ENCODE measurements at regions not wholly inside any gene's neighbourhood (a gene's known extent, or its start where the extent isn't known, plus 50 kb on each side); places are given as distances from the start of the nearest gene placed in this dataset.
"Not testable (repeated sequence)": the region's sequence is repeated elsewhere in the genome, so short reads cannot be mapped to it uniquely, and the experiment has no call there.

DNA sequence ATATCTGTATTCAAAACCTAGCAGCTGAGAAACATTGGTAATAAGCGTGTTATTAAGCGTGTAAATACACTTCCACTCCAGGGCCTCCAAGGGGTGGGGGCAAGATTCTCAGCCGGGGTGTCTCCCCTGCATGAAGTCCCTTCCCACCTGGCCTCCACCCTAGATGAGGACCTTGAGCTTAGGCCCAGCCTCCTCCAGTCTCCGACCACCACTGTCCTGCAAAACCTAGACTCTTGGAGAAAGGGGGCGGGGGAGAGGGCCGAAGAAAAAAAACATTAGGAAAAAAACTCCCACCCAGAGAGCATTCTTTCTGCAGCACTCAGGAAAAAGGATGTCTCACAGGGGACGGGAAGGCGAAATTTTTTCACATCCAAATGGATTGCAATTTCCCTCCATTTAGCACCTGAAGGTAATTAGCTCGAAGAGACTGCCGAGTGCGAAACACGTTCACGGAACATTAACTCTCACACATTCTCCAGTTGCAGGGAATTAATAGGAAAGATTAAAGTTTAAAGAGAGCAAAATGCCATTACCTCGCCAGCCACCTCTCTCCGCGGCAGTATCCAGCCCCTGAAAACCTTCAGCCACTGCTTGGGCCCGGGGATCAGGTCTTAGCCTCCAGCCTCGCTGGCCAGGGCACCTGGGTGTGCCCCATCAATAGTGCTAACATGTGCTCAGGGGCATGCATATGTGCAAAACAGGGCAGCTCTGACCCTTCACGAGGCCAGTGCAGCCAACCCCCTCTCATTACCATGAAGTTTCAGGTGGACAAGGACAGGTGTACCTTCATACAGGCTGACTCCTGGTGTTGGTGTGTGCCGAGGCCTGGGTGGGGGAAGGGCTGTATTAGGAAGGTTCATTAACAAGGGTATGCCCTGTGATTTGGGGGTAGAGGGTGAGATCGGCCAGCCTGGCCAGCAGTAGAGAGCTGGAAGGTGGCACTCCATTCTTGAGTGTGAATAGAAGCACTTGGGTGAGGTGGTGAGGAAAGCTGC lies 77.2 kb downstream of the HIF1AN start:
- no peak for DNase-seq (ENCODE audit: low read depth)

DNA sequence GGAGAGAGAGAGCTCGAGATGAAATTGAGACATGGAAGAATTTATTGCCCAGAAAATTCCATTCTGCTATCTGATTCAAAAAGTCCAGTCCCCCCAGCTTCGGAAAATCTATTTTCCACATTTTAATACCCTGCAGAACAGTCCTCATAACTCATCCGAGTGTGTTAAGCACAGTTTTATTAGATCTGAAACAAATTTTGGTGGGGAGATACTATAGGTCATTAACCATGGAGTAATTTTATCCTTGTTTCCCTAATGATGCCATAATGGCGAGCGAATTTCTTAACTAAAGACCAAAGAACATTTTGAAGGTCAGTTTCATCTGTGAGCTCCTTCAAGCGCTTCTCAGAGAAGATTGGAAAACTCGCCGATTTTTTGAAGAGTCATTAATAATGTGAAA lies 78.1 kb downstream of the HIF1AN start:
- DNase-seq (ENCODE audit: low read depth): no peak

DNA sequence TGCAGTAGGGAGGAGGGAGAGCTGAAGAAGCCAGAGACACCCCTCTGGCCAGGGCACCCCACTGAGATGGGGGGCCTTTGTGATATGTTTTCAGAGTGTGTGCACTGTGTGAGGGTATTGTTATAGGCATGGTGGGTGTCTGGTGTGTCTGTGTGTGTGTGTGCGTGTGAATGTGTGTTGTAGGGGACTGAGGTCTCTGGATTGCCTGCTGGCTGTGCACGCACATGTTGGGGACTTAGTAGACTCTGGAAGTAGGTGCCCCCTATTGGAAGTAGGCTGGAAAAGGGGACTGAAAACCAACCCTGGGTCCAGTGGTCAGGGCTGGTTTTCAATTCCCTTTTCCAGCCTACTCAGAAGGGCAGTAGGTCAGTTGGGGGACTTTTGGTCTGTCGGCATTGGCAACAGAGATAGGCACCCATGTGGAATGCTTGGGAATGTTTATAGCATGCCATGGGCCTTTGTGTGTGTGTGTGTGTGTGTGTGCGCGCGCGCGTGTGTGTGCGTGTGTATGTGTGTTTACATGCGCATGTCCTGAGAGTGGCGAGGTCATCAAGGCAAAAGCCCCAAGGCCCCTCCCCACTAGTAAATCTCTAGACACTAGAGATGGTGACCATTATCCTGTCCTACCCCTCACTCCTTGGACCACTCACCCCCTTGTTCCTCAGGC lies 78.8 kb downstream of the HIF1AN start:
- no peak for DNase-seq (ENCODE audit: low read depth)

DNA sequence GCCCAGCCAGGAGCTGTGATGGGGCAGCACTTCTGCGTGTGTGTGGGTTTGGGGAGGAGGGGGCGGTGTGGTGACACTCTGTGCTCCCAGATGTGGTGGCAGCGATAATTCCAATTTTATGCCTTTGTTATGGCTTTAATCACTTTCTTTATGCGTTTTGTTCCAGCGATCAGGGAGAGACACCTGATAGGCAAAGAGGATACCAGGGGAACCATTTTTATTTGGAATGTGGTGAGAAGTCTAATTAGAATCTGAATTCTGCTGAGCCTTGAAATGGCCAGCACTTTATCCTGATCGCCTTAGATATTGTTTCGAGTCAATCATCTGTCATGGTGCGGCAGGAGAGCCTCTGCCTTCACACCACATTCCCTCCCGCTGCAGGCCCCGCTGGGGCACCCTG lies 79.5 kb downstream of the HIF1AN start:
- no peak for DNase-seq (ENCODE audit: low read depth)

DNA sequence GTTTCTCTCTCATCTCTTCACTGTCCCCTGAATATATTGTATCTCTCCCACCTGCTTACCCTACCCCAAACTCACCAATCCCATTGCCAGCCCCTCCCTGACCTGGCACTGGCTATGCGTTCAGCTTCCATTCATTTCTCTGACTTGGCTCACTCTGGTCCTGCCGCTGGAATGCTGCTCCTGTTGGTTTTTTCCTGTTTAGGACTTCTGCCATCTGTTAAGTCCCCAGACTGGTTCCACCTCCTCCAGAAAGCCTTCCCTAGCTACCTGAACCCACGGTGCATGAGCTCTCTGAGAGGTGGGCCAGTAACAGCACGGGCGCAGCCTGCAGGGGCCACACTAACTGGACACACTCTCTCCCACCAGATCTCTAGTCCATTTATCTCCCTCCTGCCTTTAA lies 80.2 kb downstream of the HIF1AN start:
- DNase-seq (ENCODE audit: low read depth): no peak

DNA sequence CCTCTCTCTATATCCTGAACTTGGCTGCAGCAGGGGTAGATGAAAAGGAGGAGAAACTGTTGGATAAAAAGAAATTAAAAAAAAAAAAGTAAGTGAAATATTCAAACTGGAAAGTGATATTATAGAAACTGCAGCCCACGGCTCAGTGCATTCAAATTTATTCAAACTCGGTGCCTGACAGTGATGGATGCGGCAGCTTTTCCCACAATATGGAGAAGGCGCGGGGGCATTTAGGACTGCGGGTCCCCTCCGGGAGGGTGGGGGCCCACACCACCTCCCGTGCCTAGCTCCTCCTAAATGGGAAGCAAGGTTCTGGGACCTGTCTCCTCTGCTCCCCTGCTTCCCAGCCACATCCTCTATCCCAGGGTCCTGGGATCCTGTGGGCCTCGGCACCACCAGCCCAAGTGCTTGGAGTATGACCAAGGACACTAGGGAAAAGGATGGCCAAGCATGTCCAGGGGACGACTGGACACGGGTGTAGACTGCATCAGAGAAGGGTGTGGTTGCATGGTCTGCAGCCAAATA lies 82.4 kb downstream of the HIF1AN start:
- DNase-seq (ENCODE audit: low read depth): no peak

DNA sequence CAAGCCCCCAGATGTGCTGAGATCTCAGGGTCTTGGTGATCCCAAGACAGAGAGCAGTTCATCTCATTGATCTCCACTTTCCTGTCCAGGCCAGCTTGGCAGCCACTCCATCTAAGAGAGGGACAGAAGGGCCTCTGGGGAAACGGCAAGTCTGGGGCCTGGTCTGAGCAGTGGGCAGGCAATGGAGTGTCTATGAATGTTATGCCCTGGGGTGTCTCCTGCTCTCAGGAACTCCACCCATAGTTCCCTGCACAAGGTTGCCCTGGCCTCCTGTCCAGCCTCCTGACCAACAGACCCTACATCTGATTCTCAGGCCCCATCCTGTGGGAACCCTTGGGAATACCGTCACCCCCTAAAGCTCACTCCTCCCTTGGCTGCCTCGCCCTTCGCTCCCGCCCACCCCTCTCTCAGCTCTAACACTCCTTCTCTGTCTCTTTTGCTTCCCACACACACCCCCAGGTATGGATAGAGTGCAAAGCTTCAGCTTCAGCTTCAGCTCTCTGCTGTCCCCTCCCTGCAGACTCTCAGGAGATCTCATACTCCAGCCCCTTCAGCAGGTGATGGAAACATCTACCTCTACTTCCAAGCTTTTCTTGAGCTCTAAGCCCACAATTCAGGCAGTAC lies 83.0 kb downstream of the HIF1AN start:
- DNase-seq (ENCODE audit: low read depth): no peak

- DNase-seq (ENCODE audit: low read depth): no peak
Observed at GRCh38 chr10:100620087-100620835, 84.5 kb downstream of the HIF1AN start.

DNA sequence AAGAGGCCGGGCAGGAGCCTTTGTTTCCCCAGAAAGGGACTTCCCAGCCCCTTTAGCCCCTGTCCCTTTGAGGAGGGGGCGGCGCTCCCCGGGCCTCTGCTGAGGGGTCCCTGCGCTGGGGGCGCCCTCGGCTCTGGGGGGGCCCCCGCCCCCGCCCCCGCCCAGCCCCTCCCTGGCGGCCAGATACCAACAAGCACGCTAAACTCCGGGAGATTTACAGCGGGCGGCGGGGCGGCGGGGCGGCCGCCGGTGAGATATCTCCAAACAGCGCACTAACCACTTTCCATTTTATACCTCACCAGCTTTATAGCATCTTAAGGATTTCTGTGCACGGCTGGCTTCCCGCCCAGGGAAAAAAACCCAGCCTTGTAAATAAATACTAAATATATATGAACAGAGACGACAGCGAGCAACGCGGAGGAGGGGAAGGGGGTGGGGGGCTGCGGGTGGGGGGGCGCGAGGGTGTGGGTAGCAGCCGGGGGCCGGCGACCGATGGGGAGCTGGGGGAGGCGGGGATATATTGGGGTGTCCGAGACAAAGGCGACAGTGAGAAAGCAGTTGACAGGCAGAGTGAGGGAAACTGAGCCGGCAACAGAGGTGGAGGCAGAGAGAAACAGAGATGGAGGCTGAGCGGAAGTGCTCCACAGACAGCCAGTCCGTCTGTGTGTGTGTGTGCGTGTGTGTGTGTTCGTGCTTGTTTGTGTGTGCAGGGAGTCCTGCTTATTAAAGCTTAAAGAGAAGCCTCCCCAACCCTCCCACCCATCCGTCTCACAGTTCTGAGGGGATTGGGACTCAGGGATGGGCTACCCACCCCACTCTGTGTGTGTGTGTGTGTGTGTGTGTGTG lies 85.8 kb downstream of the HIF1AN start:
- no peak for DNase-seq (ENCODE audit: low read depth)

DNA sequence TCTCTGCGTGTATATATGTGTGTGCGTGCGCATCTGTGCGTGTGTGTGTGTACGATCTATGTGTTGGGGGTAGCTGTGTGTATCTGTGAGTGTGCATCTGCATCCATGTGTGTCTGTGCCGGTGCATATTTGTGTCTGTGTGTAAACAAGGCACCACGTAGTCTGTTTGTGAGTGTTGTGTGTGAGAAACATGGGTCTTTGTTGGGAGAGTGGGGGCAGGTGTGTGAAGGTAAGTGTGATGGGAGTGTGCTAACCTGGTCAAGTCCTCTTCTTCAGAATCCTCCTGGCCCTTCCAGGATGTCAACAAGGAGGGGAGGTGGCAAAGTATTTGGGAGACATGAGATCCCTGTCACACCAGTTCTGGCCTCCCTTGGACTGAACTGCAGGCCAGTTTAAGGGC lies 87.2 kb downstream of the HIF1AN start:
- no peak for DNase-seq (ENCODE audit: low read depth)

- DNase-seq (ENCODE audit: low read depth): no peak
Observed at GRCh38 chr10:100623521-100624230, 87.9 kb downstream of the HIF1AN start.

DNA sequence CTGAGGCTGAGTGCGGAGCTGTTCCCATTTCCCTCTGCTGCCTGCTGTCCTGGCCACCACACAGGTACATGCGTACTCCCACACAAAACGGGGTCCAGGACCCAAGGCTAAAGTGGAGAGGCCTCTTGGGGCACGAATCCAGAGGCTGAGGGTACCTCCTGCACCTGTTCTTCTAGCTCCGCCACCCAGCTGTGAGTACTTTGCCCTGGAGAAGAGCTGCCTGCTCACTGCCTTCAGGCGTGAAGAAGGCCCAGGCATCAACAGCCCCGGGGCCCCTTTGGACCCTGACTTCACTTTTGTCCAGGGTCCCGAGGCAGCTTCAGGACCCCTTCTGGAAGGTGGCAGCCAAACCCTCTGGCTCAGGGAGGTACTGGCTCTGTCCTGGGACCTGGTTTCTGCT lies 88.6 kb downstream of the HIF1AN start:
- DNase-seq (ENCODE audit: low read depth): no peak

DNA sequence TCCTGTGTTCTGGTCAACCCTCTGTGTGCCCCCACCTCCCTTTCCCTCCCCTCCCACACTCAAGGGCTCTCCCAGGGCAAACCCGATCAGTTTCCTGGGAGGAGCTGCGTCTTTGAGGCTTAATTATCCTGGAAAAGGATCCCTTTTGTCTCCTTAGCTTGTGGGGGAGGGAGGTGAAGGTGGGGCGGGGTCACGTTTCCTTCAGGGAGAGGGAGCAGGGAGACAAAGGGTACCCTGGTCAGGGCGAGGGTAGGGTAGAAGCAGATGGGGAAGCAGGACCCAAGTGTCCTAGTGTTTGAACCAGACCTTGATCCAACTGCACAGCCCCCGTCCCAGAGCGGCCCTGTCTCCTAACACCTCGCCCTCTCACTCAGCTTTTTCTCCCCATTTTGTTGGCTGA lies 90.1 kb downstream of the HIF1AN start:
- DNase-seq (ENCODE audit: low read depth): no peak

DNA sequence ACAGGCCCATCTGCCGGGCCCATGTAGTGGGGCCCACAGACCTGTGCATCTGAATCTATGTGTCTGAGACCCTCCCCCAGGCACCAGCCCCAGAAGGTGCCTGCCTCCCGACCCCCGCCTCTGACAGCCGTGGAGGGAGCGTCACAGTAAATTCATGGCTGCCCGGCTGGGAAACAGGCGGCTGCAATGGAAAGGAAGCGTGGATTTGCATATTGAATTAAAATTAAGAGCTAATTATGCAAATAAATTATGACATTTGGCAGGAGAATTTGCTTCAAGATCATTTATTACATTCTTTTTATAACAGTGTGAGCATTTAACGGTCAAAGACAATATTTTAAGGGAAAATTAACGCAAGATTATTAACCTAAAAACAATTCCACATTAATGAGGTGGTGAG lies 92.3 kb downstream of the HIF1AN start:
- no peak for DNase-seq (ENCODE audit: low read depth)

DNA sequence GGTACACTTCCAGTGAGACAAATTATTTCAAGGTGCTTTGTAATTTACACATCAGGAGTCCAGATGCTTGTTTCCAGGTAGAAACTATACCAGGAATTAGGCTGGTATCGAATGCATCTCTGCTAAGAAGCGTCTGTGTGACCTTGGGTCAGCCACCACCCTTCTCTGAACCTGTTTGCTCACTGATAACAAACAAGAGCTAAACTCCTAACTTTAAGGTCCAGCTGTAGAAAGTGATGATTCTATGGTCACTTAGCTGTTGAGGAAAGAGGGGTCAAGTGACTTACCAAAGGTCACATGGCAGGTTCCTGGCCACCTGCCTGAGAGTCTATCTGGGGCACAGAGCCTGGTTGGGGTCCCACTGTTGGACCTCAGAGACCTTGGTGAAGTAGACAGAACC lies 95.4 kb downstream of the HIF1AN start:
- no peak for DNase-seq (ENCODE audit: low read depth)

DNA sequence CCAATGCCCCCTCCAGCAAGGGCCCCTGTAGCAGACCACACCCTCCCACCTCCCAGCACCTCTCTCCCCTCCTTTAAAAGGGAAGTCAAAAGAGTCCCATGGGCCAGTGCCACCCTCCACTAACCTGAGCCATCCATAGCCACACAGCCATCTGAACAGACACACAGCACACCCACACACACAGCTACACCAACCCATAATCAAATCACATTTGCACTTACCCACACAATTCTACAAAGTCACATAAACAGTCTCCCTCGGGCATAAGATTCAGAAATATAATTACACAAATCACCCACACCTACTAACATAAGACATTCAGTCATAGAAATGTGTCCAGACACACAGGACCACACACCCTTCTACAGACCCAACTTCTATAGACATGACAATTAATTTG lies 96.3 kb downstream of the HIF1AN start:
- DNase-seq (ENCODE audit: low read depth): no peak

GRCh38 chr10:100634034-100634433 lies 98.3 kb downstream of the HIF1AN start:
- DNase-seq (ENCODE audit: low read depth): no peak

GRCh38 chr10:100636848-100637553 lies 101.3 kb downstream of the HIF1AN start:
- DNase-seq (ENCODE audit: low read depth): no peak

- no peak for DNase-seq (ENCODE audit: low read depth)
Observed at GRCh38 chr10:100637785-100638184, 102.0 kb downstream of the HIF1AN start.

- not testable (repeated sequence) for DNase-seq (ENCODE audit: low read depth)
Observed at GRCh38 chr10:100638969-100639368, 103.2 kb downstream of the HIF1AN start.
